Mesothelial cell of epicardium (in vitro differentiated cells): ENCODE measurements at regions not wholly inside any gene's neighbourhood (a gene's known extent, or its start where the extent isn't known, plus 50 kb on each side); places are given as distances from the start of the nearest gene placed in this dataset.

ENCODE experiments used
- DNase-seq, 2 experiments: peaks; one replicate each; pipeline ENCODE4 v3.0.0; 2021; ENCODE audit warnings: low spot score in 2 of 2; ENCODE audit not compliant: unreplicated experiment in 2 of 2
- H3K27ac Mint-ChIP-seq: 2 replicates; pipeline ENCODE4 v1.8.0; 2021; ENCODE audit warnings: mixed read lengths
- H3K27me3 Mint-ChIP-seq: 2 replicates; pipeline ENCODE4 v1.8.0; 2021; ENCODE audit warnings: low read depth, mixed read lengths
- H3K36me3 Mint-ChIP-seq: 2 replicates; pipeline ENCODE4 v1.8.0; 2021; ENCODE audit warnings: mixed read lengths
- H3K4me1 Mint-ChIP-seq: 2 replicates; pipeline ENCODE4 v1.8.0; 2021; ENCODE audit warnings: mixed read lengths
- H3K4me3 Mint-ChIP-seq: 2 replicates; pipeline ENCODE4 v1.8.0; 2021; ENCODE audit warnings: mild to moderate bottlenecking, moderate library complexity, mixed read lengths
- H3K9me3 Mint-ChIP-seq: 2 replicates; pipeline ENCODE4 v1.8.0; 2021; ENCODE audit warnings: mixed read lengths
- CTCF ChIP-seq: fragments of 200-600 bp; sonication (generic); IDR thresholded peaks from one replicate; pipeline ENCODE4 v1.5.0; 2021; ENCODE audit warnings: antibody characterized with exemption; ENCODE audit not compliant: unreplicated experiment

- Mint-ChIP-seq H3K9me3 (no peaks in the 10 kb centered on the region), H3K27me3 (peaks cover 7% of the 10 kb centered on the region), H3K4me3 (no peak overlapping the region), H3K4me1 (no peaks in the 10 kb centered on the region), H3K36me3 (no peaks in the 10 kb centered on the region), H3K27ac (no peak overlapping the region)
- no peak for DNase-seq
- TF ChIP-seq CTCF, result no peak
Observed at GRCh38 chr16:18059089-18059488, 277.4 kb downstream of the NPIPA8 start.

- no peak overlapping the region for H3K27ac Mint-ChIP-seq
- H3K36me3 Mint-ChIP-seq, result no peaks in the 10 kb centered on the region
- H3K27me3 Mint-ChIP-seq, result peaks cover 20% of the 10 kb centered on the region
- no peak for DNase-seq
- no peaks in the 10 kb centered on the region for H3K4me1 Mint-ChIP-seq
- TF ChIP-seq CTCF, result no peak
- H3K4me3 Mint-ChIP-seq, result no peak overlapping the region
- no peaks in the 10 kb centered on the region for H3K9me3 Mint-ChIP-seq
Observed at GRCh38 chr16:18055411-18055916, 281.1 kb downstream of the NPIPA8 start.

GRCh38 chr16:18050777-18051176, 285.8 kb downstream of the NPIPA8 start:
- Mint-ChIP-seq H3K4me3 (no peak overlapping the region), H3K9me3 (no peaks in the 10 kb centered on the region), H3K27me3 (peaks cover 35% of the 10 kb centered on the region), H3K27ac (no peak overlapping the region), H3K4me1 (no peaks in the 10 kb centered on the region), H3K36me3 (no peaks in the 10 kb centered on the region)
- TF ChIP-seq CTCF, result no peak
- DNase-seq, result no peak

GRCh38 chr16:18050234-18050633, 286.3 kb downstream of the NPIPA8 start:
- no peak for TF ChIP-seq CTCF
- peaks cover 39% of the 10 kb centered on the region for H3K27me3 Mint-ChIP-seq
- H3K9me3 Mint-ChIP-seq, result no peaks in the 10 kb centered on the region
- H3K4me1 Mint-ChIP-seq, result no peaks in the 10 kb centered on the region
- H3K36me3 Mint-ChIP-seq, result no peaks in the 10 kb centered on the region
- no peak for DNase-seq
- no peak overlapping the region for H3K4me3 Mint-ChIP-seq
- no peak overlapping the region for H3K27ac Mint-ChIP-seq

GRCh38 chr16:18049547-18050133, 286.9 kb downstream of the NPIPA8 start:
- Mint-ChIP-seq H3K27ac (no peak overlapping the region), H3K27me3 (peaks cover 38% of the 10 kb centered on the region), H3K36me3 (no peaks in the 10 kb centered on the region), H3K9me3 (no peaks in the 10 kb centered on the region), H3K4me3 (no peak overlapping the region), H3K4me1 (no peaks in the 10 kb centered on the region)
- no peak for DNase-seq
- TF ChIP-seq CTCF, result no peak
